ENCODE measurements at regions not wholly inside any gene's neighbourhood (a gene's known extent, or its start where the extent isn't known, plus 50 kb on each side); places are given as distances from the start of the nearest gene placed in this dataset.

DNA sequence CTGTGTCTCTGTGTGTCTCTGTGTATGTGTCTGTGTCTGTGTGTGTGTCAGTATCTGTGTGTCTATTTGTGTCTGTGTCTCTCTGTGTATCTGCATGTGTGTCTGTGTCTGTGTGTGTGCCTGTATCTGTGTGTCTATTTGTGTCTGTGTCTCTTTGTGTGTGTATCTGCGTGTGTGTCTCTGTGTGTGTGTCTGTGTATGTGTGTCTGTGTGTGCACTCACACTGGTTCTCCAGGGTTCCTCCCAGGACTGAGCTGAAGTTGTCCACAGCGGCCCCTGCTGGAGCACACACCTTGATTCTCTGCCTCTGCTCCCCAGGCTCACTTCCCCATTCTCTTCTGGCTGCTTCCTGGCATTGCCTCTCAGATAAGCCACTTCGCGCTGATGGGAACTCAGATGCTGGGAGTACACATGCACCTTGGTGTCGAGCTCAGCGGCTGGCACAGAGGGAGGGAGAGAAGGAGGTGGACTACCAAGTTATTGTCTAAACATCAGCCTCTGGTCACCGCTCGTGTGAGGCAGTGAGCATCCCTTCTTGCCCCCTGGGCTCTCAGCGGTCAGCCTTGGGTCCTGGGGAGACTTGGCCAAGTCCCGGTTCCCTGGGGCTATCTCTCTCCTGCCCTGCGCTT is 104.9 kb upstream of the NXT1 start:
- FAIRE-seq (peak; percentile 23), DNase-seq (ENCODE audit: low read depth) (no peak)
- H3K4me3 ChIP-seq (ENCODE audit: insufficient read depth, low read depth, low read length), result no peak overlapping the region
- H3K9ac ChIP-seq (ENCODE audit: low read length), result no peak overlapping the region
- no peaks in the 10 kb centered on the region for H3K4me1 Mint-ChIP-seq (ENCODE audit: low read depth, unreplicated experiment)
- no peaks in the 10 kb centered on the region for H3K9me3 Mint-ChIP-seq (ENCODE audit: unreplicated experiment)
- no peak overlapping the region for H3K27ac Mint-ChIP-seq (ENCODE audit: unreplicated experiment)
- no peaks in the 10 kb centered on the region for H3K4me1 ChIP-seq (ENCODE audit: insufficient read depth, low read length)
- H3K9me3 ChIP-seq (ENCODE audit: insufficient read depth, low read depth, low read length), result no peaks in the 10 kb centered on the region
- no peaks in the 10 kb centered on the region for H4K20me1 ChIP-seq (ENCODE audit: insufficient read depth, low read length)
- H3K27me3 Mint-ChIP-seq (ENCODE audit: low read depth, unreplicated experiment), result peaks cover 7% of the 10 kb centered on the region
- no peaks in the 10 kb centered on the region for H3K36me3 ChIP-seq (ENCODE audit: insufficient read depth, low read length)
- H2AFZ ChIP-seq (ENCODE audit: low read depth, low read length), result no peak overlapping the region
- TF ChIP-seq, protein P1, sequence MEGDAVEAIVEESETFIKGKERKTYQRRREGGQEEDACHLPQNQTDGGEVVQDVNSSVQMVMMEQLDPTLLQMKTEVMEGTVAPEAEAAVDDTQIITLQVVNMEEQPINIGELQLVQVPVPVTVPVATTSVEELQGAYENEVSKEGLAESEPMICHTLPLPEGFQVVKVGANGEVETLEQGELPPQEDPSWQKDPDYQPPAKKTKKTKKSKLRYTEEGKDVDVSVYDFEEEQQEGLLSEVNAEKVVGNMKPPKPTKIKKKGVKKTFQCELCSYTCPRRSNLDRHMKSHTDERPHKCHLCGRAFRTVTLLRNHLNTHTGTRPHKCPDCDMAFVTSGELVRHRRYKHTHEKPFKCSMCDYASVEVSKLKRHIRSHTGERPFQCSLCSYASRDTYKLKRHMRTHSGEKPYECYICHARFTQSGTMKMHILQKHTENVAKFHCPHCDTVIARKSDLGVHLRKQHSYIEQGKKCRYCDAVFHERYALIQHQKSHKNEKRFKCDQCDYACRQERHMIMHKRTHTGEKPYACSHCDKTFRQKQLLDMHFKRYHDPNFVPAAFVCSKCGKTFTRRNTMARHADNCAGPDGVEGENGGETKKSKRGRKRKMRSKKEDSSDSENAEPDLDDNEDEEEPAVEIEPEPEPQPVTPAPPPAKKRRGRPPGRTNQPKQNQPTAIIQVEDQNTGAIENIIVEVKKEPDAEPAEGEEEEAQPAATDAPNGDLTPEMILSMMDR (IDR thresholded peaks at IDR 0.05; ENCODE audit: insufficient read depth, low read depth, low read length), result peak; percentile 42
- no peak for TF ChIP-seq EZH2 (IDR thresholded peaks at IDR 0.05; ENCODE audit: insufficient read depth, low read length)
- no peak overlapping the region for H3K27ac ChIP-seq (ENCODE audit: low read depth, low read length)
- H3K4me3 Mint-ChIP-seq (ENCODE audit: unreplicated experiment), result no peak overlapping the region
- no peak overlapping the region for H3K4me2 ChIP-seq (ENCODE audit: low read length)
- no peaks in the 10 kb centered on the region for H3K36me3 Mint-ChIP-seq (ENCODE audit: low read depth, unreplicated experiment)
- no peaks in the 10 kb centered on the region for H3K79me2 ChIP-seq (ENCODE audit: insufficient read depth, low read length)
- no peaks in the 10 kb centered on the region for H3K27me3 ChIP-seq (ENCODE audit: insufficient read depth, low read length)

DNA sequence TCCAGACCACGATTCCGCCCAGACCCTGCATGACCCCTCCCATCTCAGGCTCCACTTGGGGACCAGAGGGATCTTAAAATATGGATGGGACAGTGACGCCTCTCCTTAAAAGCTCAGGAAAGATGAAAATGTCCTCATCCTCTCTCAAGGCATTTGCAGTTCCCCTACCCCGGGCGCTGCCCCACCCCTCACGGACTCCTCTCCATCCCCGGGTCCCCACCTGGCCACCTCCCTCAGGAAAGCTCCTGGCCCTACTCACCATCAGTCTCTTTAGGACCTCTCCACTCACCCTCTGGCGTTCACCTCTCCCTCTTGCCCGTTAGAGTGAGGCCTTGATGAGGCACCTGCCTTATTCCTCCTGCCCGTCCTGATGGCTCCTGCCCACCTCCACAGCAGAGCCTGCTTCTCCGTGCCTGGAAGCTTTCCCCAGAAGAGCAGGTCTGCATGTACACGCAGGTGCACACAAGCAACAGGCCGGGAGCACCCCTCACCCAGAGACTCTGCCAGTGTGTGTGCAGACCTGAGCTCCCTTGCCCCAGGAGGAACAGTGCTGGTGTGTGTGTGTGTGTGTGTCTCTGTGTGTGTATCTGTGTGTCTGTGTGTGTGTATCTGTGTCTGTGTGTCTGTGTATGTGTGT is 105.6 kb upstream of the NXT1 start:
- Mint-ChIP-seq H3K4me3 (ENCODE audit: unreplicated experiment) (no peak overlapping the region), H3K4me1 (ENCODE audit: low read depth, unreplicated experiment) (no peaks in the 10 kb centered on the region), H3K27ac (ENCODE audit: unreplicated experiment) (no peak overlapping the region), H3K36me3 (ENCODE audit: low read depth, unreplicated experiment) (no peaks in the 10 kb centered on the region), H3K27me3 (ENCODE audit: low read depth, unreplicated experiment) (peaks cover 7% of the 10 kb centered on the region), H3K9me3 (ENCODE audit: unreplicated experiment) (no peaks in the 10 kb centered on the region)
- Histone ChIP-seq H3K79me2 (ENCODE audit: insufficient read depth, low read length) (no peaks in the 10 kb centered on the region), H3K27me3 (ENCODE audit: insufficient read depth, low read length) (no peaks in the 10 kb centered on the region), H3K9ac (ENCODE audit: low read length) (no peak overlapping the region), H3K36me3 (ENCODE audit: insufficient read depth, low read length) (no peaks in the 10 kb centered on the region), H3K4me3 (ENCODE audit: insufficient read depth, low read depth, low read length) (no peak overlapping the region), H3K9me3 (ENCODE audit: insufficient read depth, low read depth, low read length) (no peaks in the 10 kb centered on the region), H4K20me1 (ENCODE audit: insufficient read depth, low read length) (no peaks in the 10 kb centered on the region), H3K4me1 (ENCODE audit: insufficient read depth, low read length) (no peaks in the 10 kb centered on the region), H3K27ac (ENCODE audit: low read depth, low read length) (no peak overlapping the region), H2AFZ (ENCODE audit: low read depth, low read length) (no peak overlapping the region), H3K4me2 (ENCODE audit: low read length) (no peak overlapping the region)
- FAIRE-seq (no peak), DNase-seq (ENCODE audit: low read depth) (no peak)
- TF ChIP-seq, protein P1 (IDR thresholded peaks at IDR 0.05; ENCODE audit: insufficient read depth, low read depth, low read length), result no peak
- TF ChIP-seq EZH2 (IDR thresholded peaks at IDR 0.05; ENCODE audit: insufficient read depth, low read length), result no peak
